CD4-positive, alpha-beta T cell treated with Interleukin-6 for 4 hours (primary cell): ENCODE measurements at regions not wholly inside any gene's neighbourhood (a gene's known extent, or its start where the extent isn't known, plus 50 kb on each side); places are given as distances from the start of the nearest gene placed in this dataset.
A peak's percentile ranks its signal among the peaks of the same experiment; 100 is the strongest.
"Not testable (repeated sequence)": the region's sequence is repeated elsewhere in the genome, so short reads cannot be mapped to it uniquely, and the experiment has no call there.

Experiments
- DNase-seq: peaks from one replicate; pipeline ENCODE4 v3.0.0-alpha.2; 2020; ENCODE audit warnings: mixed read lengths

- no peak for DNase-seq
Measured at GRCh38 chr2:57656198-57656597, 390.4 kb upstream of the VRK2 start.

DNA sequence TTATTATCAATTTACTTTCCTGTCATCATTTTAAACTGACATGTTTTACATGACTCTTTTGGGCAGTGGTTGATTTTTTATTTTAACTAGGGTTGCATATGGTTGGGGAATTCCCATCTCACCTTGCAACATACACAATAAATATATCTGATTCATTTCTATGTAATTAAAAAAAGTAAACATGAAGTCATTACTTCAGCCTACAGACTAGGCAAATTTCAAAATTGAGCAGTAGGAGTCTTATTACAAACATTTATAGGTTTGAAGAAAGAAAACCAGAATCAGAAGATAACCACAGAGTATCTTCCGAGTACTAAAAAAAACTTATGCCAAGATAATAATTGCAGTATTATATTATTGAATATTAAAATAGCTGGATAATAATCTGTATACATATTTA lies 377.0 kb upstream of the VRK2 start:
- DNase-seq: no peak

GRCh38 chr2:57674025-57674424 lies 372.6 kb upstream of the VRK2 start:
- no peak for DNase-seq

GRCh38 chr2:57674743-57675142 lies 371.9 kb upstream of the VRK2 start:
- no peak for DNase-seq

- DNase-seq: no peak
Measured at GRCh38 chr2:57677296-57677695, 369.3 kb upstream of the VRK2 start.

- DNase-seq: no peak
Measured at GRCh38 chr2:57681650-57682049, 365.0 kb upstream of the VRK2 start.

DNA sequence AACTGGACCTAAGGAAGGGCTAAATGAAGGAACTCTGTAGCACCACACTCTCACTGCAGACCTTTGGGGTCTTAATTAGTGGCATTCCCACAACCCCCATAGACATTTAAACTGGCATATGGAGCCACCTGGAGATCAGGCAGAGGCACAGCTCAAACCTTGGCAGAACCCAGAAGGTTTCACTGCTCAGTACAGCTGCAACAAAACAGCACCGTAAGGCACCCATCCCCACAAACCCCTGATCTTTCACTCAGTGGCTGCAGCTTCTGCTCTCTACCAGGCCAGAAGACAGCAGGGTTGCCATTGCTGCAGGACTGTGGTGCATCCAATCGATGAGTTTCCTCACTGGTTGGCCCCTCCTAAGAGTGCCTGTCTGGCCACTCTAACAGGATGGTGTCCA lies 361.6 kb upstream of the VRK2 start:
- DNase-seq: no peak

- DNase-seq: no peak
Measured at GRCh38 chr2:57692395-57692794, 354.2 kb upstream of the VRK2 start.

- no peak for DNase-seq
Measured at GRCh38 chr2:57693177-57693576, 353.4 kb upstream of the VRK2 start.

- no peak for DNase-seq
Measured at GRCh38 chr2:57693965-57694364, 352.6 kb upstream of the VRK2 start.

GRCh38 chr2:57696016-57696415 lies 350.6 kb upstream of the VRK2 start:
- no peak for DNase-seq

- no peak for DNase-seq
Measured at GRCh38 chr2:57698392-57698791, 348.2 kb upstream of the VRK2 start.

DNA sequence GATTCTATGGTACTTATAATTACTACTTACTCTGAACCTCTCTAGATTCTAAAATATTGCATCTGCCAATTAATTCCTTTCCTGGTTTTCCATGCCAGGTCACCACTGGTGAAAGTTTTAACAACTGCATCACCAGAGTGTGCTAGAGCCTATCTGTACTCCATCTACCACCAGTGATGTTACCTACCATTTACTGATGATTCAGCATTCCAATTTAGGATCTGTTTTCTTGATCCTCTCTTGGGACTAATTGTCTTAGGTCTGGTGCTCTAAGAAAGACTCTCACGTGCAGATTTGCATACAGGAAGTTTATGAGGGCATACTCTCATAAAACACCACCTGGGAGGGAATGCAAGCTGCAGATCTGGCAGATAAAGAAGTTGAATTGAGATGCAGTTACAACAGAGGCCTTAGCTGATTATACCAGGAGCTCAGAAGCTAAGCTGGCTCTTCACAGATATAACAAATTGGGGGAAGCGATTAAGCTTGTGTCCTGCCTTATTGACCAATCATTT lies 347.6 kb upstream of the VRK2 start:
- no peak for DNase-seq

DNA sequence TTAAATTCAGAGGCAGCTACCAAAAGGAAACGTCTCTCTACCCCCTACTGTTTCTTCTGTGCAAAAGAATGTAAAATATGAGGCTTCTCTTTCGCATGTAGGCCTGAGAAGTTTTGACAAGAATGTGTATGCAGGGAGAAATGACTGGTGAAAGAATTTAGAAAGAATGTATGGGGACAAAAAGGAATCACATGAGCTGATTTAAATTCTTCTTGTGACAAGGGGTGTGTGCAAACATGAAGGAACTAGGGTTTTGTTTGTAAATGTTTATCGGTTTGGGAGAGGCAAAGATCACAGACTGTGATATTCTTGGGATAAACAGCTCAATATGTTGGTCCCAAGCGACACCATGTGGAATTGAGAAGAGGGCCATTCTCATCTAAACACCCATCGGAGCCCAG lies 345.2 kb upstream of the VRK2 start:
- no peak for DNase-seq

DNA sequence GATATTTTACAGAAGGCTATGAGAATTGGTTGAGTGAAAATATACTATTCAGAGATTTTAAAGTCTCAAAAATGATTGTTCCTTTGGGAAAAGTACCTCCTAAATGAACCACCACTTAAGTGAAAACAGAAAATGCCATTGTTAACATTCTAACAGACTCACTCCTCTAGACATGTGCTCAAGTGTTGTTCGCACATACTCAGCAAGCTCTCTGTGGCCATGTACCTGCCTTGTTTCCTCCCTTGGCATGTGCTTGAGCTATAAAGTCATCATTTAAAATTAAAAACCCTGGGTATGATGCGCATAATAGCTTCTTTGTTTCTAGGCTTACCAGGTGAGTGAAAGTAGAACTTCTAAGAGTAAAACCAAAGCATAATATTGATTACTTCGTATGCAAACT lies 343.2 kb upstream of the VRK2 start:
- DNase-seq: no peak

DNA sequence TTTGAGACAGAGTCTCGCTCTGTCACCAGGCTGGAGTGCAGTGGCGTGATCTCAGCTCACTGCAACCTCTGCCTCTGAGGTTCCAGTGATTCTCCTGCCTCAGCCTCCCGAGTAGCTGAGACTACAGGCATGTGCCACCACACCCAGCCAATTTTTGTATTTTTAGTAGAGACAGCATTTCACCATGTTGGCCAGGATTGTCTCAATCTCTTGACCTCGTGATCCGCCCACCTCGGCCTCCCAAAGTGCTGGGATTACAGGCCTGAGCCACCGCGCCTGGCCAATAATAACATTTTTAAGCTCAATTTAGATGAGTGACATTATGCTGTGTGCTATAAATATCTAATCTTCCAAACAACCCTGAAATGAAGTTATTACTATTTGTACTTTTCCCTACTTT lies 338.8 kb upstream of the VRK2 start:
- DNase-seq: not testable (repeated sequence)

- no peak for DNase-seq
Measured at GRCh38 chr2:57711991-57712390, 334.6 kb upstream of the VRK2 start.

DNA sequence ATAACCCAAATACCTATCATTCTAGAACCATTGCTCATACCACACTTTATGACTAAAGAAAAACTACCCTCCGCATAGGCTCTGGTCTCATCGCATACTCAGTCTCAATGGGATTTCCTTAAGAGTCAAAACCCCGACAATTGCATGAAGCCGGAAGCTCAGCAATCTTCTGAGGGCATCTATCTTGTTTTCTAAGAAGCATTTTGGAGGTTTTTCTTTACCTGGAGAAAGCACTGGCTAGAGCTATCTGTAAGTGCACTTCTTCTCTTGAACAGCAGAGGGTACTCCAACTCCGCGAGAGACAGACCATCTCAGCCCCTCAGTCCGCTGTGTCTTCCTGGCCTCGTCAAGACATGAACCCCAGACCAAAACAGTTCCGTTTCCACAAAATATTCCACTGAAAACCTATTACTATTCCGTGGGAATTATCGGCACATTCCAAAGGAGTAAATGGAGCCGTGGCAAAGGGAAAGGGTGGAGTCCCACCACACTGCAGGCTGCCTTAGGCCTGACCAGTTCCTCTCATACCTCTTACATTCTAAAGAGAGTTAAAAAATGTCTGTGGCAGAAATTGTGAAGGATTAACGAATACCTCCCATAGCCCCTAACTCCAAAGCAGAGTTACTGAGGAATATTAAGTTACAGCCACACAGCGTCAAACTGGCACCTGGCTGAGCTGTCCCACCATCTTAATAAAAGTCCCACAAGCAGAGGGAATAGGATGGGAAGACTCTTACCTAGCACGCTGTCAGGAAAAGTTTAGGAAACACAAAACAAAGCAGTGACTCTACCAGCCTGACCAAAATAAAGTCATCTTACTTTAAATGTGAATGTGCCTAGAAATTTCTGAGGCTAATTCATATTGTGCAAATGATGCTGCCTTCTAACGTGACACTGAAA lies 325.6 kb upstream of the VRK2 start:
- peak; percentile 25 for DNase-seq

GRCh38 chr2:57725337-57725947 lies 321.2 kb upstream of the VRK2 start:
- DNase-seq: no peak

- no peak for DNase-seq
Measured at GRCh38 chr2:57726294-57726693, 320.3 kb upstream of the VRK2 start.

DNA sequence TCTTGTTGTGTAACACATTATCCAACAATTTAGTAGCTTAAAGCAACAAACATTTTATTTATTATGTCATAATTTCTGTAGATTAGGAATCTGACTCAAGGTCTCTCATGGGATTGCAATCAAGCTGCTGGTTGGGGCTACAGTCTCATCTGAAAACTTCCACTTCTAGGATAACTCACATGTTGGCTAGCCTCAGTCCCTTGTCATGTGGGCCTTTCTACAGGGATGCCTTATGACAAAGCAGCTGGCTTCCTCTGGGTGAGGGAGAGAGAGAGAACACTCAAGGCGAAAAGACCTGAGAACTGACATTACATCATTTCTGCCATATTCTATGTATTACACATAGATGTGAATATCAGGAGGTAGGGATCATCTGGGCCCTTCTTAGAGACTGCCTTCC lies 317.9 kb upstream of the VRK2 start:
- no peak for DNase-seq

GRCh38 chr2:57733956-57734355 lies 312.6 kb upstream of the VRK2 start:
- no peak for DNase-seq

DNA sequence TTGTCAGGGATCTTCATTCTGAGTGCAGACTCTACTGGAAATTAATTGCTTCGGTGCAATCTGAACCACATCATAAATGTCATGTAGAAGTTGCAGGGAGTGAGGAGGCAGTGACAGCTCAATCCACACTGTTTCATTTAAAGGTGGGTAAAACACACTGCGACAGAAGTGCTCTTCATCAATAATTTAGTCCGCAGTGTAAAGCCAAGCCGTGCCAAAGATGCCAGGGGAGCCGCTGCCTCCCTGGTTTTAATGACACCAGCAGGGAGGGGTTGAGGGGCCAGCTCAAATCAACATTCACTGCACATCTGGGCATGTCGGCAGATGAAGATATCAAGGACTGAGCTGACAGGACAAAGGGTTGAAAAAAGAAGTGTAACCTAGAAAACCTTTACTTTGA lies 305.7 kb upstream of the VRK2 start:
- no peak for DNase-seq

DNA sequence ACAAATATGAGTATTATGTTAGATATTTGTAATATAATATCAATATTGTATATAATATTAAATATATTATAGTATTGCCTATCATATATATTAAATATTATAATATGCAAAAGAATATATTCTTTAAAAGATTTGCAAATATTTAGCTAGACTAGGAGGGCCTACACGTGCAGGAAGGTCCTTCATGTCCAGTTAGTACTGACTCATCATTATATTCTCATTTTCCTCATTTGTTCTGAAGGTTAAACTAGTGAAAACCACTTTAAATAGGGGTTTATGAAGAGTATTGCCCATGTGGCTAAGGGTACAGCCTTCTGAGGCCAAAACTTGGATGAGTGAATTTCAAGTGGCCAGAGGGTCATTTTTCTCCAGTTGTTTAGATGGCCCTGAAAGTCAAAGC lies 293.0 kb upstream of the VRK2 start:
- DNase-seq: no peak
